Glomerular endothelial cell (primary cell): ENCODE measurements at regions not wholly inside any gene's neighbourhood (a gene's known extent, or its start where the extent isn't known, plus 50 kb on each side); places are given as distances from the start of the nearest gene placed in this dataset.
"Not testable (repeated sequence)": the region's sequence is repeated elsewhere in the genome, so short reads cannot be mapped to it uniquely, and the experiment has no call there.

Experiments used
- DNase-seq: peaks from one replicate; pipeline ENCODE4 v3.0.0-alpha.2; 2011; ENCODE audit warnings: low read depth, low spot score; ENCODE audit errors: extremely low read depth

GRCh38 chr9:95684516-95684915, 167.7 kb upstream of the PTCH1 start:
- no peak for DNase-seq

- DNase-seq, result not testable (repeated sequence)
Observed at GRCh38 chr9:95680306-95680705, 163.5 kb upstream of the PTCH1 start.

- DNase-seq, result no peak
Observed at GRCh38 chr9:95679874-95680273, 163.1 kb upstream of the PTCH1 start.

- DNase-seq, result no peak
Observed at GRCh38 chr9:95678759-95679158, 162.0 kb upstream of the PTCH1 start.

- no peak for DNase-seq
Observed at GRCh38 chr9:95670122-95670521, 153.4 kb upstream of the PTCH1 start.

- DNase-seq, result no peak
Observed at GRCh38 chr9:95669253-95669652, 152.5 kb upstream of the PTCH1 start.

- DNase-seq, result no peak
Observed at GRCh38 chr9:95667789-95668188, 151.0 kb upstream of the PTCH1 start.

GRCh38 chr9:95666785-95667155, 150.0 kb upstream of the PTCH1 start:
- DNase-seq, result no peak

- DNase-seq, result no peak
Observed at GRCh38 chr9:95666096-95666784, 149.5 kb upstream of the PTCH1 start.

GRCh38 chr9:95653246-95653645, 136.5 kb upstream of the PTCH1 start:
- DNase-seq, result no peak

GRCh38 chr9:95650720-95651119, 133.9 kb upstream of the PTCH1 start:
- no peak for DNase-seq

- DNase-seq, result no peak
Observed at GRCh38 chr9:95649801-95650213, 133.0 kb upstream of the PTCH1 start.

- no peak for DNase-seq
Observed at GRCh38 chr9:95648225-95648624, 131.5 kb upstream of the PTCH1 start.

- DNase-seq, result no peak
Observed at GRCh38 chr9:95645992-95646391, 129.2 kb upstream of the PTCH1 start.

- DNase-seq, result no peak
Observed at GRCh38 chr9:95645579-95645978, 128.8 kb upstream of the PTCH1 start.

GRCh38 chr9:95644377-95644776, 127.6 kb upstream of the PTCH1 start:
- DNase-seq, result no peak

- no peak for DNase-seq
Observed at GRCh38 chr9:95643619-95644018, 126.8 kb upstream of the PTCH1 start.

GRCh38 chr9:95642189-95642588, 125.4 kb upstream of the PTCH1 start:
- DNase-seq, result no peak

GRCh38 chr9:95641586-95641985, 124.8 kb upstream of the PTCH1 start:
- no peak for DNase-seq

- no peak for DNase-seq
Observed at GRCh38 chr9:95640336-95640735, 123.6 kb upstream of the PTCH1 start.

- no peak for DNase-seq
Observed at GRCh38 chr9:95635986-95636671, 119.4 kb upstream of the PTCH1 start.

GRCh38 chr9:95634536-95634935, 117.8 kb upstream of the PTCH1 start:
- DNase-seq, result no peak

GRCh38 chr9:95634114-95634513, 117.3 kb upstream of the PTCH1 start:
- DNase-seq, result no peak
